ENCODE measurements at regions not wholly inside any gene's neighbourhood (a gene's known extent, or its start where the extent isn't known, plus 50 kb on each side); places are given as distances from the start of the nearest gene placed in this dataset.

DNA sequence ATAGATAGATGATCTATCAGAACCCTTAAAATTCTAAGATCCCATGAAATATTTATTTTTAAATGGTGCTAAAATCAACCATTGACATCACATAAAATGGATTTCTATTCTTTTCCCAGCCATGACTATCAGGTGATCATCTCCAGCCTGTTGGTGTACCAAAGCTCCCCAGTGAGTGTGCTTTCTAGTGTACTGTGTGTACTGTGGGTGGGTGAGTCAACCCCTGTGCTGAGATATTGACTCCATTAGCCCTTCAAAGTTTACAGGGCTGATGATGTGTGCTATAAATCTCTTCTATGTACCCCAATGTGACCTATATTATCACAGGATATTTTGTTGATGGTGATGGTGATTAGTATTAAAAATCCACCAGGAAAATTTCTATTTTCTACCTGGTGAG is 344.6 kb downstream of the MMUT start:
- ATAC-seq (no peak), FAIRE-seq (no peak)

More for the DNA sequence above, 344.6 kb downstream of the MMUT start:
- H2AFZ ChIP-seq (ENCODE audit: low read length), result no peak overlapping the region
- no peak overlapping the region for H3K9ac ChIP-seq (ENCODE audit: insufficient read depth, low read depth, low read length)
- ChIA-PET POLR2A (no interaction called here), CTCF (ENCODE audit: low intra/inter-chr PET ratio, low total read pairs) (no interaction called here)
- in situ Hi-C loops (cut with HindIII; ENCODE audit: extremely low pct_ligation_motif_present, low pct_unique_long_range_greater_than_20kb), result no loop called here
- BruUV-seq (replicated peaks), result no TSS peak
- no peaks in the 10 kb centered on the region for H3K9me3 ChIP-seq (ENCODE audit: low read length)
- H3K36me3 ChIP-seq (replicated peaks in 1 of 2; ENCODE audit: control insufficient read depth in 1 of 2, insufficient read depth in 2 of 2, low read length in 2 of 2), result no peaks in the 10 kb centered on the region
- no peak for DNase-seq (ENCODE audit: low spot score)
- no peaks in the 10 kb centered on the region for H3K27me3 ChIP-seq (ENCODE audit: control insufficient read depth in 1 of 2, insufficient read depth in 2 of 2, low read length in 2 of 2)
- no peak overlapping the region for H3K4me2 ChIP-seq (ENCODE audit: low read depth, low read length)
- no peaks in the 10 kb centered on the region for H3K4me1 ChIP-seq (ENCODE audit: insufficient read depth, low read length)
- no peaks in the 10 kb centered on the region for H3K79me2 ChIP-seq (ENCODE audit: insufficient read depth, low read length)
- TF ChIP-seq, protein P1, sequence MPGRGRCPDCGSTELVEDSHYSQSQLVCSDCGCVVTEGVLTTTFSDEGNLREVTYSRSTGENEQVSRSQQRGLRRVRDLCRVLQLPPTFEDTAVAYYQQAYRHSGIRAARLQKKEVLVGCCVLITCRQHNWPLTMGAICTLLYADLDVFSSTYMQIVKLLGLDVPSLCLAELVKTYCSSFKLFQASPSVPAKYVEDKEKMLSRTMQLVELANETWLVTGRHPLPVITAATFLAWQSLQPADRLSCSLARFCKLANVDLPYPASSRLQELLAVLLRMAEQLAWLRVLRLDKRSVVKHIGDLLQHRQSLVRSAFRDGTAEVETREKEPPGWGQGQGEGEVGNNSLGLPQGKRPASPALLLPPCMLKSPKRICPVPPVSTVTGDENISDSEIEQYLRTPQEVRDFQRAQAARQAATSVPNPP (CRISPR knock-in tag; IDR thresholded peaks at IDR 0.05), result no peak
- TF ChIP-seq, protein P2, sequence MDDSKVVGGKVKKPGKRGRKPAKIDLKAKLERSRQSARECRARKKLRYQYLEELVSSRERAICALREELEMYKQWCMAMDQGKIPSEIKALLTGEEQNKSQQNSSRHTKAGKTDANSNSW (CRISPR knock-in tag; IDR thresholded peaks at IDR 0.05; ENCODE audit: borderline replicate concordance), result no peak
- no peak for TF ChIP-seq ZNF792 (CRISPR knock-in tag; IDR thresholded peaks at IDR 0.05)
- TF ChIP-seq MTF1 (CRISPR knock-in tag; IDR thresholded peaks at IDR 0.05), result no peak
- TF ChIP-seq, protein P3, sequence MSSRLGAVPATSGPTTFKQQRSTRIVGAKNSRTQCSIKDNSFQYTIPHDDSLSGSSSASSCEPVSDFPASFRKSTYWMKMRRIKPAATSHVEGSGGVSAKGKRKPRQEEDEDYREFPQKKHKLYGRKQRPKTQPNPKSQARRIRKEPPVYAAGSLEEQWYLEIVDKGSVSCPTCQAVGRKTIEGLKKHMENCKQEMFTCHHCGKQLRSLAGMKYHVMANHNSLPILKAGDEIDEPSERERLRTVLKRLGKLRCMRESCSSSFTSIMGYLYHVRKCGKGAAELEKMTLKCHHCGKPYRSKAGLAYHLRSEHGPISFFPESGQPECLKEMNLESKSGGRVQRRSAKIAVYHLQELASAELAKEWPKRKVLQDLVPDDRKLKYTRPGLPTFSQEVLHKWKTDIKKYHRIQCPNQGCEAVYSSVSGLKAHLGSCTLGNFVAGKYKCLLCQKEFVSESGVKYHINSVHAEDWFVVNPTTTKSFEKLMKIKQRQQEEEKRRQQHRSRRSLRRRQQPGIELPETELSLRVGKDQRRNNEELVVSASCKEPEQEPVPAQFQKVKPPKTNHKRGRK (CRISPR knock-in tag; IDR thresholded peaks at IDR 0.05), result no peak
- TF ChIP-seq, protein P4, sequence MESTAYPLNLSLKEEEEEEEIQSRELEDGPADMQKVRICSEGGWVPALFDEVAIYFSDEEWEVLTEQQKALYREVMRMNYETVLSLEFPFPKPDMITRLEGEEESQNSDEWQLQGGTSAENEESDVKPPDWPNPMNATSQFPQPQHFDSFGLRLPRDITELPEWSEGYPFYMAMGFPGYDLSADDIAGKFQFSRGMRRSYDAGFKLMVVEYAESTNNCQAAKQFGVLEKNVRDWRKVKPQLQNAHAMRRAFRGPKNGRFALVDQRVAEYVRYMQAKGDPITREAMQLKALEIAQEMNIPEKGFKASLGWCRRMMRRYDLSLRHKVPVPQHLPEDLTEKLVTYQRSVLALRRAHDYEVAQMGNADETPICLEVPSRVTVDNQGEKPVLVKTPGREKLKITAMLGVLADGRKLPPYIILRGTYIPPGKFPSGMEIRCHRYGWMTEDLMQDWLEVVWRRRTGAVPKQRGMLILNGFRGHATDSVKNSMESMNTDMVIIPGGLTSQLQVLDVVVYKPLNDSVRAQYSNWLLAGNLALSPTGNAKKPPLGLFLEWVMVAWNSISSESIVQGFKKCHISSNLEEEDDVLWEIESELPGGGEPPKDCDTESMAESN (CRISPR knock-in tag; conservative IDR thresholded peaks at IDR 0.05), result no peak
- TF ChIP-seq ZNF335 (CRISPR knock-in tag; IDR thresholded peaks at IDR 0.05), result no peak
- TF ChIP-seq BHLHE40 (IDR thresholded peaks at IDR 0.05; ENCODE audit: low read length), result no peak
- no peak for TF ChIP-seq HNRNPK (IDR thresholded peaks at IDR 0.05; ENCODE audit: low read depth, low read length, poor library complexity, severe bottlenecking)
- H3K4me3 ChIP-seq (replicated peaks in 1 of 3; ENCODE audit: insufficient read depth in 1 of 3, low read depth in 2 of 3, low read length in 3 of 3), result no peak overlapping the region
- intact Hi-C loops (cut with micrococcal nuclease; ENCODE audit: unreplicated experiment), result no loop called here
- H3K27ac ChIP-seq (ENCODE audit: extremely low read length, insufficient read depth, low read length), result no peak overlapping the region
- H4K20me1 ChIP-seq (ENCODE audit: insufficient read depth, low read length), result no peaks in the 10 kb centered on the region
